HuH-7.5 (cell line): ENCODE measurements at regions not wholly inside any gene's neighbourhood (a gene's known extent, or its start where the extent isn't known, plus 50 kb on each side); places are given as distances from the start of the nearest gene placed in this dataset.

Experiments
- DNase-seq: peaks from one replicate; pipeline ENCODE4 v3.0.0; 2011; ENCODE audit warnings: low spot score

DNA sequence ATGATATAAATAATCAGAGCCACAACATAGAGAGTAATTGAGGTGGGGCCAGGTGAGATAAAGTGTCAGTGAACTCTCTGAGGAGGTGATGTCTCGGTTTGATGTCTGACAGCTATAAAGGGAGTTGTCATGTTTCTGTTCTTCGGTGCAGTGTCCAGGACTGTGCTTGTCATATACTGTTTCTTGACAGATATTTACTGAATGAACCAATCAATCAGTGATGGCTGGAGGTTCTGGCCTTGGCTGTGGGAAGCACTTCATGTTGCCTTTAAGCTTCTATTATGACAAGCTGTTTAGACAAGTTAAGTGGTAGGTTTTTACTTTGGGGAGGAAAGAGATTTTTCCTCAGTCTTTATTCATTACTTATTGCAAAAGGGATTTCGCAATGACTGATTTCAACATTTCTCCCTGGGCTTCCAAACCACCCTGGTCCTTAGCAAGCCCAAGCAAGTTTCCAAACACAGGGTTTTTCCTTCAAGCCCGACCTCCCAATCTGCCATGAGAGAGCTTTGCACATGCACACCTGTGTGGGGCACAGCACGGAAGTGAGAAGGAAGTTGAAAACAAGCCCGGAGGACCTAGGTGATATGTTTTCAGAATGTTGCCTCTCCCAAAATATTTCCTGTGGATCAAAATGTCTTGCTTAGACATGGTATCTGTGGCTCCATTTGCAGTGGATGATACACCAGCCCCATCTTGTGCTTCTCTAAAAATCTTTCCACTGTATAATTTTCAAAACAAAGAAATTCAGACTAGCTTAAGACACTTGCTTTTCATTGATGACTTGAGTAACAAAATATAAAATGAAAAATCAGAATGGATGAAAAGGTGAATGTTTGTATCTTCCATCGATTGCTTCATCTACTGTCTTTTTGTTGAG lies 567.3 kb upstream of the BTBD3 start:
- no peak for DNase-seq

- DNase-seq = no peak
These were observed 565.7 kb upstream of the BTBD3 start for GRCh38 chr20:11352041-11352440.

- no peak for DNase-seq
These were observed 562.8 kb upstream of the BTBD3 start for GRCh38 chr20:11354846-11355245.

GRCh38 chr20:11355345-11355744 lies 562.3 kb upstream of the BTBD3 start:
- DNase-seq = no peak

- DNase-seq = no peak
These were observed 561.6 kb upstream of the BTBD3 start for GRCh38 chr20:11356061-11356460.

DNA sequence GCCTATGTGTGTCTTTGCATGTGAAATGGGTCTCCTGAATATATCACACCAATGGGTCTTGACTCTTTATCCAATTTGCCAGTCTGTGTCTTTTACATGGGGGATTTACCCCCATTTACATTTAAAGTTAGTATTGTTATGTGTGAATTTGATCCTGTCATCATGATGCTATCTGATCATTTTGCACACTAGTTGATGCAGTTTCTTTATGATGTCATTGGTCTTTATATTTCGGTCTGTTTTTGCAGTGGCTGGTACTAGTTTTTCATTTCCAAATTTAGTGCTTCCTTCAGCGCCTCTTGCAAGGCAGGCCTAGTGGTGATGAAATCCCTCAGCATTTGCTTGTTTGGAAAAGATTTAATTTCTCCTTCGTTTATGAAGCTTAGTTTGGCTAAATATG lies 555.2 kb upstream of the BTBD3 start:
- no peak for DNase-seq

GRCh38 chr20:11364736-11365135 lies 553.0 kb upstream of the BTBD3 start:
- DNase-seq = no peak

GRCh38 chr20:11366660-11367059 lies 551.0 kb upstream of the BTBD3 start:
- DNase-seq = no peak

DNA sequence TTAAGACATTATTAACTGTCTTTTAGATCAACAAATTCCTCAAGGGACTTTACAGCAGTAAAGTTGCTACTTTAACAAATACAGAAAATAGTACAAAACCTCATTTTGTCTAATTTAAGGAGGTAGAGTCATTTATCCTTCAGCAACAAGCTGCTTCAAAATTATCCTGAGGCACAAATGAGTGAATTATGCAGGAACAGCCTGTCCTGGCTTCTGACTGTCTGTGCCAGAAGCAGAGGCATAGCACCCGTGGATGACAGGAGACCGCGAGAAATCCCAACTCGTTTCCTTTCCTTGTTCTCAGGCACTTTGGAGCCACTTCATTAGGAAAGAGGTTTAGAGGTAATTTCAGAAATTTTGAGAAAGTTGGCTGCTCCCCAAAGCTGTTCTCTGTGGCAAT lies 549.2 kb upstream of the BTBD3 start:
- no peak for DNase-seq

DNA sequence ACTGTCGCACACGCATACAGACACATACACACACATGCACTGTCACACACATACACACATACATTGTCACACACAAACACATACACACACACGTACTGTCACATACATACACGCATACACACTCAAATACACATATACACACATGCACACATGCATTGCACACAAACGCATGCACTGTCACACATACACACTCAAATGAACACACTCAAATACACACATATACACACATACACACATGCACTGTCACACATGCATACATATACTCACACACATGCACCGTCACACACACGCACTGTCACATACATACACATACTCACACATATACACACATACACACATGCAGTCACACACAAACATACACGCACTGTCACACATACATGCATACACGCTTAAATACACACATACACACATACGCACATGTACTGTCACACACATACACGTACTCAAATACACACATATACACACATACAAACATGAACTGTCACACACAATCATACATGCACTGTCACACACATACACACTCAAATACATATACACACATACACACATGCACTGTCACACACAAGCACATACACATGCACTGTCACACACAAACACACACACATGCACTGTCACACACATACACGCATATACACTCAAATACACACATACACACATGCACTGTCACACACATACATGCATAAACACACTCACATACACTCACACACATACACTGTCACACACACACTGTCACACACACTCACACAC lies 548.6 kb upstream of the BTBD3 start:
- DNase-seq = no peak

GRCh38 chr20:11371831-11372230 lies 545.9 kb upstream of the BTBD3 start:
- no peak for DNase-seq

GRCh38 chr20:11372876-11373790 lies 544.6 kb upstream of the BTBD3 start:
- no peak for DNase-seq

DNA sequence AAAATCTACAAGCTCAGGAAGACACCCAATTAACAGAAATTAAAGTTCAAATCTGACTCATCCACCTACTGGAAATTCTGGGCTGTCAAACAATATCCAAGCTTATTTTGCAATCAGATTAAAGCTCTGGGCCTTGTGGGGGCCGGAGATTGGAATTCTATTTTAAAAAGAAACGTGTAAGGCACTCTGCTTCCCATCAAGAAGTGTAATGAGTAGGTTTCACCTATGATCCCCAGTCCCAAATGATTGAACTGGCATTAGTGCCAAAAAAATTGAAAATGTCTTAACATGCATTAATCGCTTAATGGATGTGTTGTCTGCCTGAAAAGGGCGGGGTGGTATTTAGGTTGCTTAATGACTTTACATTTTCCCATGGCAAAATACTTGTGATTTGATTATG lies 542.4 kb upstream of the BTBD3 start:
- no peak for DNase-seq

GRCh38 chr20:11375966-11376365 lies 541.7 kb upstream of the BTBD3 start:
- no peak for DNase-seq

DNA sequence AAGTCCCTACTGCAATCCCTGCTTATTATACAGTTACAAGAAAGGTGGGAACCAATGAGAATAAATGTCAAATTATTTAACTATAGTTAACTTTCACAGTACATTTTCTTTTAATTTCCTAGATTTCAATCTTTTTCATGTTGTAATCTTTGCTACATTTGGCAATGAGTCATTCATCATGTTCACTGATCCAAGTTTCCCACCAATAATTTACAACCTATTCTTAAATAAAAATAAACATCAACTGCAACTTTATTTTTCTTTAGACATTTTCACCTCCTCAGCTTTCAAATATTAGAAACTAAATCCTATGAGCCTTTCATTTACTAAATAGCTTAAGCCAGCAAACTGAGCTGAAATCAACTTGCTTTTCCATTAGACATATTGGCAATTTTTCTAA lies 541.3 kb upstream of the BTBD3 start:
- no peak for DNase-seq

GRCh38 chr20:11376998-11377397 lies 540.7 kb upstream of the BTBD3 start:
- DNase-seq = no peak

DNA sequence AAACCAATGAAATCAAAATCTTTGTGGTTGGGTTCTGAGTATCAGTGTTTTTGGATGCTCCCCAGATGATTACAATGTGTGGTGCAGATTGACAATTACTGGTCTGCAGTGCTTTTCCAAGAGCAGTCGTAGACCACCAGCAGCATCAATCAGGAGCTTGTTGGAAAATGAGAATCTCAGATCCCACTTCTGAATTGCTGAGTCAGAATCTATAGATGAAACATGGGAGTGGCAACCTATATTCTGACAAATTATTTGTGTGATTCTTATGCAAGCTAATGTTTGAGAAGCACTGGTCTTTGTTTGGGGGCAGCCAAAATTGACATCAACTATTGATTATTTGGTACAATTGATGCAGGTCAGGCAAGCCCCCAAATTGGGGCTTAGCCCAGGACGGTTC lies 539.9 kb upstream of the BTBD3 start:
- no peak for DNase-seq

DNA sequence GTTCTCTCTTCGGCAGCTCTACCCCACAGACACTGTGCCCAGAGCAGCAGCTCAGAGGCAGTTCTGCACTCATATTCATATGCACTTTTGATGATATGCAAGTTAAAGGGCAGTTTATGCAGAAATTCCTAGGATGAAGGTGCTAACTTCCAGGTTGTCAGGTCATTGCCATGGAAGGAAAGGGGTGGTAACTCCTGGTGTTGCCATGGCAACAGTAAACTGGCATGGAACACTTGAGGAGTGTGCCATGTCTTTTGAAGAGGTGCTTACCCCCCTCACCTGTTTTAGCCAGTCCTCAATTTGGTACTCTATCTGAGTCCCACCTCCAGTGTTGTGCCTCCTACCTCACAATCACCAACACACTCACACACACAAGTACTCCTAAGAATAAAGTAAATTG lies 539.4 kb upstream of the BTBD3 start:
- no peak for DNase-seq

- DNase-seq = no peak
These were observed 538.3 kb upstream of the BTBD3 start for GRCh38 chr20:11379257-11380011.

DNA sequence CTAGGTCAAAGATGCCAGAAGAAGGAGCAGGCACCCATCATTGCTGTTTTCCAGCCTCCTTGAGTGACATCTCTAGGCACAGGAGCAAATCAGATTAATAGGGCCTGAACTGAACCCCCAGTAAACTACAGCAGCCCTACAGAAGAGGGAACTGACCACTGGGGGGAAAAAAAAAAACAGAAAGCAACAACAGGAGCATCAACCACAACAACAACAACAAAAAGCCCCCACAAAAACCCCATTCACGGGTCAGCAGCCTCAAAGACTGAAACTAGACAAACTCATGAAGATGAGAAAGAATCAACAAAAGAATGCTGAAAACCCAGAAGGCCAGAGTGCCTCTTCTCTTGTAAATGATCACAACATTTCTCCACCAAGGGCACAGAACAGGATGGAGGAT lies 537.4 kb upstream of the BTBD3 start:
- no peak for DNase-seq

GRCh38 chr20:11387189-11387754 lies 530.4 kb upstream of the BTBD3 start:
- no peak for DNase-seq
